ENCODE measurements at regions not wholly inside any gene's neighbourhood (a gene's known extent, or its start where the extent isn't known, plus 50 kb on each side); places are given as distances from the start of the nearest gene placed in this dataset.
"Not testable (repeated sequence)": the region's sequence is repeated elsewhere in the genome, so short reads cannot be mapped to it uniquely, and the experiment has no call there.

DNA sequence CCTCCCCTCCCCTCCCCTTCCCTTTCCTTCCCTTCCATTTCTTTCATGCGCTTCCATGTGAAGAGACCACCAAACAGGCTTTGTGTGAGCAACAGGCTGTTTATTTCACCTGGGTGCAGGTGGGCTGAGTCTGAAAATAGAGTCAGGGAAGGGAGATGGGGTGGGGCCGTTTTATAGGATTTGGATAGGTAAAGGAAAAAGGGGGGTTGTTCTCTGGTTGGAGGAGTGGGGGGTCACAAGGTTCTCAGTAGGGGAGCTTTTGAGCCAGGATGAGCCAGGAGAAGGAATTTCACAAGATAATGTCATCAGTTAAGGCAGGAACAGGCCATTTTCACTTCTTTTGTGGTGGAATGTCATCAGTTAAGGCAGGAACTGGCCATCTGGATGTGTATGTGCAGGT lies 211.9 kb downstream of the DMRTA1 start:
- TF ChIP-seq, protein P1, sequence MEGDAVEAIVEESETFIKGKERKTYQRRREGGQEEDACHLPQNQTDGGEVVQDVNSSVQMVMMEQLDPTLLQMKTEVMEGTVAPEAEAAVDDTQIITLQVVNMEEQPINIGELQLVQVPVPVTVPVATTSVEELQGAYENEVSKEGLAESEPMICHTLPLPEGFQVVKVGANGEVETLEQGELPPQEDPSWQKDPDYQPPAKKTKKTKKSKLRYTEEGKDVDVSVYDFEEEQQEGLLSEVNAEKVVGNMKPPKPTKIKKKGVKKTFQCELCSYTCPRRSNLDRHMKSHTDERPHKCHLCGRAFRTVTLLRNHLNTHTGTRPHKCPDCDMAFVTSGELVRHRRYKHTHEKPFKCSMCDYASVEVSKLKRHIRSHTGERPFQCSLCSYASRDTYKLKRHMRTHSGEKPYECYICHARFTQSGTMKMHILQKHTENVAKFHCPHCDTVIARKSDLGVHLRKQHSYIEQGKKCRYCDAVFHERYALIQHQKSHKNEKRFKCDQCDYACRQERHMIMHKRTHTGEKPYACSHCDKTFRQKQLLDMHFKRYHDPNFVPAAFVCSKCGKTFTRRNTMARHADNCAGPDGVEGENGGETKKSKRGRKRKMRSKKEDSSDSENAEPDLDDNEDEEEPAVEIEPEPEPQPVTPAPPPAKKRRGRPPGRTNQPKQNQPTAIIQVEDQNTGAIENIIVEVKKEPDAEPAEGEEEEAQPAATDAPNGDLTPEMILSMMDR (IDR thresholded peaks at IDR 0.05 in 4 of 5, conservative IDR thresholded peaks at IDR 0.05 in 1 of 5) = not testable (repeated sequence)
- not testable (repeated sequence) for TF ChIP-seq POLR2A (IDR thresholded peaks at IDR 0.05)

All from gastrocnemius medialis (tissue), 4 donors.